GM12878 (cell line): ENCODE measurements at regions not wholly inside any gene's neighbourhood (a gene's known extent, or its start where the extent isn't known, plus 50 kb on each side); places are given as distances from the start of the nearest gene placed in this dataset.

Source experiments
- ATAC-seq: fragments of 200-7000 bp; cut with Tn5 transposase; 3 replicates; pipeline ENCODE4 v1.9.1; 2020; ENCODE audit warnings: mild to moderate bottlenecking, moderate library complexity
- BruUV-seq: library from RNA; stranded (reverse); fragments of 400-500 nt; replicated peaks from 2 replicates; lab custom pipeline; 2021; lab: Mats Ljungman, UMichigan
- CTCF ChIA-PET: fragments of 300-600 bp; sonication (Branson Sonifier 250); formaldehyde crosslinking; extraction: SDS; loops from one replicate; lab custom pipeline; 2021; ENCODE audit warnings: inconsistent platforms; lab: Yijun Ruan, JAX
- POLR2A ChIA-PET: fragments of 350-600 bp; formaldehyde crosslinking; extraction: SDS; loops from one replicate; lab custom pipeline; 2021; ENCODE audit warnings: inconsistent platforms; lab: Charles Lee
- RAD21 ChIA-PET: fragments of 300-600 bp; sonication (Branson Sonifier 250); formaldehyde crosslinking; loops from one replicate; lab custom pipeline; 2023; ENCODE audit warnings: antibody characterized with exemption; ENCODE audit not compliant: unreplicated experiment; lab: Charles Lee
- SMC1A ChIA-PET: fragments of 300-600 bp; sonication (Branson Sonifier 250); formaldehyde crosslinking; loops from one replicate; lab custom pipeline; 2023; ENCODE audit not compliant: unreplicated experiment, uncharacterized antibody; lab: Charles Lee
- DNase-seq: peaks from one replicate; pipeline ENCODE4 v3.0.0-alpha.2; 2011; ENCODE audit warnings: low read depth, low spot score
- FAIRE-seq: peaks from 3 replicates; lab custom pipeline; 2011; peaks lifted over from hg19 to GRCh38; lab: Jason Lieb, UNC
- H2AFZ ChIP-seq: 2 replicates; pipeline ENCODE4 v1.6.0; 2011; ENCODE audit warnings: low read depth, low read length, control low read depth; ENCODE audit not compliant: control insufficient read depth
- H3K27ac ChIP-seq: 2 replicates; pipeline ENCODE4 v1.5.1; 2011; ENCODE audit warnings: control low read depth; ENCODE audit not compliant: control insufficient read depth, insufficient read depth
- H3K27me3 ChIP-seq, 2 experiments: replicated peaks in 1 of 2; 2 replicates each; pipeline versions ENCODE4 v1.6.0 to v1.6.1; 2011; ENCODE audit warnings: low read length in 1 of 2; ENCODE audit not compliant: control insufficient read depth in 2 of 2, insufficient read depth in 2 of 2
- H3K36me3 ChIP-seq, 2 experiments: 2 replicates each; pipeline ENCODE4 v1.5.1; 2011; ENCODE audit warnings: low read length in 1 of 2; ENCODE audit not compliant: control insufficient read depth in 2 of 2, insufficient read depth in 2 of 2
- H3K4me1 ChIP-seq: 2 replicates; pipeline ENCODE4 v1.6.1; 2011; ENCODE audit warnings: mild to moderate bottlenecking, low read length, moderate library complexity, mixed read lengths; ENCODE audit not compliant: control insufficient read depth, insufficient read depth
- H3K4me2 ChIP-seq: 2 replicates; pipeline ENCODE4 v1.6.0; 2011; ENCODE audit warnings: control low read depth; ENCODE audit not compliant: control insufficient read depth, insufficient read depth
- H3K4me3 ChIP-seq: fragments of 200-600 bp; sonication (generic); 2 replicates; pipeline ENCODE4 v1.5.1; 2016
- H3K79me2 ChIP-seq: 2 replicates; pipeline ENCODE4 v1.6.0; 2011; ENCODE audit warnings: low read length; ENCODE audit not compliant: control insufficient read depth, insufficient read depth
- H3K9ac ChIP-seq: 2 replicates; pipeline ENCODE4 v1.8.0; 2011; ENCODE audit warnings: low read length, control low read depth, mixed read lengths; ENCODE audit not compliant: control insufficient read depth, insufficient read depth
- H3K9me3 ChIP-seq: replicated peaks from 3 replicates; pipeline ENCODE4 v1.5.1; 2011; ENCODE audit warnings: mild to moderate bottlenecking, low read length; ENCODE audit not compliant: control insufficient read depth, insufficient read depth
- H4K20me1 ChIP-seq: 2 replicates; pipeline ENCODE4 v1.6.0; 2011; ENCODE audit not compliant: control insufficient read depth, insufficient read depth
- ETV6 ChIP-seq, 2 experiments: fragments of 450-650 bp in 1 of 2; IDR thresholded peaks in 1 of 2; conservative IDR thresholded peaks in 1 of 2; 2 replicates each; pipeline ENCODE4 v1.6.1; 2014; ENCODE audit warnings: antibody characterized with exemption in 1 of 2, borderline replicate concordance in 1 of 2, low read depth in 1 of 2, mild to moderate bottlenecking in 1 of 2, moderate library complexity in 1 of 2
- JUNB ChIP-seq: IDR thresholded peaks from 2 replicates; pipeline ENCODE4 v1.6.1; 2016; ENCODE audit warnings: antibody characterized with exemption, mild to moderate bottlenecking
- MYB ChIP-seq: fragments of 150-350 bp; IDR thresholded peaks from 2 replicates; pipeline ENCODE4 v1.6.1; 2014; ENCODE audit warnings: mild to moderate bottlenecking, low read depth, low read length, borderline replicate concordance
- PRDM15 ChIP-seq: fragments of 450-650 bp; formaldehyde crosslinking; IDR thresholded peaks from 2 replicates; pipeline ENCODE4 v1.4.0; 2020; ENCODE audit warnings: mild to moderate bottlenecking, moderate library complexity
- SP1 ChIP-seq: IDR thresholded peaks from one replicate; pipeline ENCODE4 v1.6.1; 2011; ENCODE audit warnings: low read depth, low read length
- WGBS: methylation state at CpG from one replicate; pipeline ENCODE4 v1.1.6; 2016; ENCODE audit warnings: low lambda C conversion rate; ENCODE audit not compliant: insufficient replicate concordance, insufficient coverage; ENCODE audit errors: missing lambda C conversion rate; 5-methylcytosine and 5-hydroxymethylcytosine counted together
- in situ Hi-C: fragments of 300-500 bp; cut with MboI; formaldehyde crosslinking; loops from 9 replicates; pipeline ENCODE4 v1.14.3; 2018; ENCODE audit warnings: mixed read lengths
- intact Hi-C: fragments of 100-400 bp; cut with micrococcal nuclease; formaldehyde crosslinking; loops from one replicate; pipeline ENCODE4 v1.14.2; 2022; ENCODE audit not compliant: unreplicated experiment

- TF ChIP-seq PRDM15 (CRISPR knock-in tag): no peak
Measured at GRCh38 chr5:173806270-173807035, 81.7 kb upstream of the CPEB4 start (continued).

GRCh38 chr5:173807181-173807655 lies 80.9 kb upstream of the CPEB4 start:
- in situ Hi-C loops: no loop called here
- Histone ChIP-seq H3K36me3 (no peaks in the 10 kb centered on the region), H3K4me1 (no peaks in the 10 kb centered on the region), H3K79me2 (no peaks in the 10 kb centered on the region), H3K4me3 (no peak overlapping the region), H2AFZ (no peak overlapping the region), H4K20me1 (no peaks in the 10 kb centered on the region), H3K27me3 (no peaks in the 10 kb centered on the region), H3K27ac (no peak overlapping the region), H3K9ac (no peak overlapping the region), H3K9me3 (no peaks in the 10 kb centered on the region; the same call in 2 of the 3 replicates)
- FAIRE-seq (no peak), ATAC-seq (no peak), DNase-seq (no peak)
- WGBS: 90% methylated on average over 17 of the region's 17 CpGs
- intact Hi-C loops: no loop called here
- POLR2A ChIA-PET: interaction anchor here (1.0 kb wide), 1 partner anchor 19 kb away, joined by 3 read pairs; no protein-coding TSS in a partner anchor
- CTCF ChIA-PET: no interaction called here
- SMC1A ChIA-PET: interaction anchor here (1.4 to 1.8 kb wide), 2 partner anchors 14 kb away, joined by 4 read pairs; no protein-coding TSS in a partner anchor
- BruUV-seq: no TSS peak
- TF ChIP-seq SP1: no peak
- TF ChIP-seq MYB: no peak
- no peak for TF ChIP-seq JUNB
- no peak for TF ChIP-seq ETV6 (conservative IDR thresholded peaks at IDR 0.05 in 1 of 2, IDR thresholded peaks at IDR 0.05 in 1 of 2; ENCODE audit: borderline replicate concordance in 1 of 2, low read depth in 1 of 2)
- TF ChIP-seq, all 136 proteins: peak for 0
- H3K4me2 ChIP-seq: no peak overlapping the region
- RAD21 ChIA-PET: interaction anchor here (1.0 to 1.4 kb wide), 2 partner anchors 17 to 19 kb away, joined by 3 read pairs; no protein-coding TSS in a partner anchor
